Aorta (tissue), 5 donors: ENCODE measurements at regions not wholly inside any gene's neighbourhood (a gene's known extent, or its start where the extent isn't known, plus 50 kb on each side); places are given as distances from the start of the nearest gene placed in this dataset.

Experiments used
- ATAC-seq: fragments of 200-7000 bp; cut with Tn5 transposase; one replicate; pipeline ENCODE4 v1.9.1; 2022; ENCODE audit warnings: moderate library complexity; ENCODE audit not compliant: low FRiP score
- DNase-seq, 2 donors: peaks; one replicate each; pipeline ENCODE4 v3.0.0-alpha.2; 2020
- H3K27ac ChIP-seq, 2 donors: one replicate each; pipeline ENCODE4 v1.5.1; 2013; ENCODE audit warnings: low read length in 2 of 2, mild to moderate bottlenecking in 2 of 2, moderate library complexity in 2 of 2, control low read depth in 1 of 2, inconsistent platforms in 1 of 2, low read depth in 1 of 2
- H3K27me3 ChIP-seq, 2 donors: one replicate each; pipeline ENCODE4 v1.6.1; 2013; ENCODE audit warnings: control low read depth in 1 of 2, low read length in 1 of 2, mild to moderate bottlenecking in 1 of 2, moderate library complexity in 1 of 2; ENCODE audit not compliant: insufficient read depth in 2 of 2, control insufficient read depth in 1 of 2
- H3K36me3 ChIP-seq, 2 donors: one replicate each; pipeline ENCODE4 v1.6.1; 2013; ENCODE audit warnings: control low read depth in 1 of 2, low read length in 1 of 2, mild to moderate bottlenecking in 1 of 2; ENCODE audit not compliant: insufficient read depth in 2 of 2, control insufficient read depth in 1 of 2
- H3K4me1 ChIP-seq, 2 donors: one replicate each; pipeline ENCODE4 v1.6.1; 2013; ENCODE audit warnings: low read length in 2 of 2, control low read depth in 1 of 2, mild to moderate bottlenecking in 1 of 2, moderate library complexity in 1 of 2; ENCODE audit not compliant: insufficient read depth in 2 of 2, control insufficient read depth in 1 of 2
- H3K4me3 ChIP-seq, 2 donors: one replicate each; pipeline ENCODE4 v1.5.1; 2013; ENCODE audit warnings: low read length in 2 of 2, control low read depth in 1 of 2, mild to moderate bottlenecking in 1 of 2
- H3K9me3 ChIP-seq: one replicate; pipeline ENCODE4 v1.6.1; 2013; ENCODE audit warnings: mild to moderate bottlenecking, low read length; ENCODE audit not compliant: control insufficient read depth
- WGBS, 2 donors: extraction: QIAGEN DNeasy Blood & Tissue Kit; methylation state at CpG; one replicate each; pipeline ENCODE4 v1.1.7; 2013; 5-methylcytosine and 5-hydroxymethylcytosine counted together
- intact Hi-C, 2 donors: fragments of 100-400 bp; cut with DNase I; formaldehyde crosslinking; loops; one replicate each; pipeline versions ENCODE4 v1.14.2 to v1.15.0; 2022
- donor health status: healthy with polysubstance abuse.
- donor health status: Bipolar disorder and iron deficiency.
- donor health status: DM: no; HTN: no; CAD: no.
- donor health status: DM: no; HTN: no; CAD: no.
- donor health status: DM: yes; HTN: yes; CAD: no.

DNA sequence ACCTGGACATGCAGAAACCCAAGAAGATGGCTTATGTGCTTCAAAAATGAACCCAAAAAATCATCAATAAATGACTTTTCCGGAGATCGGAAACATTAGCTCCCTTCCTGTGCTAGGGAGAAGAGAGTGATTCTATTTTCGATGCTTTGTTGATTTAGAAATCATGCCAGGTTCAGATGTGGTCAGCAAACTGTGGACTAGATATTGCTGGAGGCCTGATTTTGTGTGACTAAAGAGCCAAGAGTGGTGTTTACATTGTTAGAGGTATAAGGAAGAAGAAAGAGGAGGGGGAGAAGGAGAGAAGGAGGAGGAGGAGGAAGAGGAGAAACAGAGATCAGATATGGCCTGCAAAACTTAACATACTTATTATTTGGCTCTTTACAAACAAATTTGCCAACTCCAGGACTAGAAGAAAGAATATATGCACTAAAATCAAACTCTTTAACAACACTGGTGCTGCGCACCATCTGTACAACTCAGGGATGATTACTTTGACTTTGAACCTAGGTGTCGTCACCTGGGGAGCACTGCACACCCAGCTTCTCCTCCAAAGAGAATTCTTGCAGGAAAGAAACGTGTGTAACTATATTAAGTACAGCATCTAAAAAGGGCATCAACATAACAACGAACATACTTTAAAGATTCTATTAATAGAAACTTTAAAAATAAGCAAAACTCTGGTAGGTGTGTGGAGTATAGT lies 664.9 kb upstream of the LCORL start:
- Histone ChIP-seq H3K36me3 (no peaks in the 10 kb centered on the region), H3K27me3 (no peaks in the 10 kb centered on the region), H3K4me1 (no peaks in the 10 kb centered on the region), H3K9me3 (no peaks in the 10 kb centered on the region), H3K4me3 (no peak overlapping the region), H3K27ac (no peak overlapping the region)
- intact Hi-C loops, result loop anchor here in 1 of 2 donors (5.0 kb wide), 1 partner anchor 1996 kb away; no protein-coding TSS in a partner anchor
- no peak for ATAC-seq
- WGBS, 2 donors, result 29 to 30% methylated on average over 7 of the region's 7 CpGs
- no peak for DNase-seq

DNA sequence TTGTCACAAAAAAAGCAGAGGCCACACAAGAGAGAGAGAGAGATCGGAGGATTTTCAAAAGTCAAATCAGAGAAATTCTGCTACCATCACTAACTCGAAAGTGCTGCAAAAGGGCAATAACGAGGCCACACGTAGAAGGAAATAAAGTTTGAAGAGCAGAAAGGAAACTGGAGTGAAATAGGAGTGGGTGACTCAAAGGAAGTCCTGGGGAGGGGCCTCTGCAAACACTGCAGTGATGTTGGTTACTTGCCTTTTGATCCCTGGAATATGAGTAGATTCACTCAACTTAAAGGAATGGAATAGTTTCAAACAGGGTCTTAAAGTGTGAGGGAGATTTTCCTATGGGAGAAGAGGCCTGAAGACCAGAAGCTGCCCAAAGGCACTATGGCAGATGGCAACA lies 663.4 kb upstream of the LCORL start:
- H3K27me3 ChIP-seq, result no peaks in the 10 kb centered on the region
- no peak for ATAC-seq
- no peaks in the 10 kb centered on the region for H3K36me3 ChIP-seq
- H3K4me3 ChIP-seq, result no peak overlapping the region
- H3K9me3 ChIP-seq, result no peaks in the 10 kb centered on the region
- H3K4me1 ChIP-seq, result no peaks in the 10 kb centered on the region
- intact Hi-C loops, result loop anchor here in 1 of 2 donors (5.0 kb wide), 1 partner anchor 1997 kb away; no protein-coding TSS in a partner anchor
- H3K27ac ChIP-seq, result no peak overlapping the region
- DNase-seq, result no peak
- WGBS, 2 donors, result 94 to 95% methylated on average over 4 of the region's 4 CpGs

DNA sequence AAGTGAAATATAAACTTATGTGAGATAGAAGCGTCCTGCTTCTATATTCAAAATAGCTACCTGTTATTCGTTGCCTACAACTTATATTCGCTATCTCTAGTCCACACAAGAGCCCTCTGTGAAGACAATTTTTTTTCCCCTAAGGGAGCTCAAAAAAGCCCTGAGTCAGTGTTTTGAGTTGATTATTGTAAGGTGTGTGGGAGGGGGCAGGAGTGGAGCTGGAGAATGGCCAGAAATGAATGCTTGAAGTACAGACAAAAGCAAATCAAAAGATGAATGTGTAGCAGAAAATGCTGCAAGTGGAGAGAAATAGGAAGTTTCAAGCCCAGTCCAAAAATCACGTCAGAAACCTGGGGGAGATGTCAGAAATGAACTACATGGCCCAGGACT lies 655.0 kb upstream of the LCORL start:
- DNase-seq, result no peak
- ATAC-seq, result no peak
- intact Hi-C loops, result no loop called here
- Histone ChIP-seq H3K36me3 (no peaks in the 10 kb centered on the region), H3K4me3 (no peak overlapping the region), H3K27me3 (no peaks in the 10 kb centered on the region), H3K27ac (no peak overlapping the region), H3K4me1 (no peaks in the 10 kb centered on the region), H3K9me3 (no peaks in the 10 kb centered on the region)
- WGBS, 2 donors, result 70 to 73% methylated on average over 4 of the region's 4 CpGs

DNA sequence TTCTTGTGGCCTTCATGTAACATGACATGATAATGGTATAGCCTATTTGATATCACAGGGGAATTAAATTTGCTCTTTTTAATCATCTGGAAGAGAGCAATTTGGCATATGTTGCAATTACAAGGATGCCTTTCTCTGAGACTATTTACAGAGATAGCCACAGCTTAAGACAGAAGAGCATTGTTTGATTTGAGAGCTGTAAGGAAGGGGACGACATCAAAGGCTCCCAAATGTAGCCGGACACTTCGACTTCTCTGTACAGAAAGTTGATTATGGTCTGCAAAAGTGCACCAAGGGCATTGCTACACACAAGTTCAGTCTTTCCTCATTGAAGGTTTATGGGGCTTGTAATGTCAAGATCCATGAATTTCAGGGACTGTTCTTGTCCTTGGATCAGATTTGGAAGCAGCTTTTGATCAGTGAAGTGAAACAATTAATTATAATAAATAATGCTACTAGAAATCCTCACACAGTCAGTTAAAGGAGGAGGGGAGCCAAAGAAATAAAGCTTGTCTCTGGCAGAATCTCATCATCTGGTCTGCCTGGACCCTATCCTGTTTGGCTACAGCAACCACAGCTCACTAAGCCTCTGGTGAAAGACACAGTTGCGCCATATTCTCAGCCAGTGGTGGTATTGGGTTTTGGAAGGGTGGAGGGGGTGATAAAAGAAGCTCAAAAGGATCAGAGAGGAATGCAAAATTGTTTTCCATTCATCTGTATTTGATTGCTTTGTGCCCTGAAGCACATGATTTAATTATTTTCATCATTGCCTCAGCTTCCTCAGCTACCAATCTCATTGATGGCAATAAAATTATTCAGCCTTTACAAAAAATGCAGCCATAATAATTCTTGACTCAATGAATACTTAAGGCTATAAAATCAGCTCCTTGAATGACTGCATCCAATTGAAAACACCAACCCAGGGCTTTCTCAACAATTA lies 654.3 kb upstream of the LCORL start:
- H3K4me1 ChIP-seq, result no peaks in the 10 kb centered on the region
- H3K4me3 ChIP-seq, result no peak overlapping the region
- H3K27ac ChIP-seq, result no peak overlapping the region
- no peaks in the 10 kb centered on the region for H3K9me3 ChIP-seq
- intact Hi-C loops, result no loop called here
- ATAC-seq (no peak), DNase-seq (no peak)
- no peaks in the 10 kb centered on the region for H3K36me3 ChIP-seq
- H3K27me3 ChIP-seq, result no peaks in the 10 kb centered on the region
- whole genome bisulfite sequencing, 2 donors, result 92 to 94% methylated on average over 4 of the region's 4 CpGs

DNA sequence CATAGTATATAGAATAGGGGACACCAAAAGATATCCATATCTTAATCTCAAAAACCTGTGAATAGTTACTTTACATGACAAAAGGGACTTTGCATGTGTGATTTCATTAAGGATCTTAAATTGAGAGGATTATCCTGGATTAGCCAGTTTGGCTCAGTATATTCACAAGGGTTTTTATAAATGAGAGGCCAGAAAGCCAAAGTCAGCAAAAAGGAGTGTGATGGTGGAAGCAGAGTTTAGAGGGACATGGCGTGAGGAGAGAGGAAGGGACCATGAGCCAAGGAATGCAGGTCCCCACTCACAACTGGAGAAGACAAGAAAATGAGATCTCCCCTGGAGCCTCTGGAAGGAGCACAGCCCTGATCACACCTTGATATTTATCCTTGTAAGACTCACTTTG lies 648.5 kb upstream of the LCORL start:
- 86 to 91% methylated on average over 1 of the region's 1 CpG for WGBS, 2 donors
- intact Hi-C loops, result no loop called here
- Histone ChIP-seq H3K4me1 (no peaks in the 10 kb centered on the region), H3K4me3 (no peak overlapping the region), H3K36me3 (no peaks in the 10 kb centered on the region), H3K27me3 (no peaks in the 10 kb centered on the region), H3K9me3 (no peaks in the 10 kb centered on the region), H3K27ac (no peak overlapping the region)
- no peak for DNase-seq
- no peak for ATAC-seq

DNA sequence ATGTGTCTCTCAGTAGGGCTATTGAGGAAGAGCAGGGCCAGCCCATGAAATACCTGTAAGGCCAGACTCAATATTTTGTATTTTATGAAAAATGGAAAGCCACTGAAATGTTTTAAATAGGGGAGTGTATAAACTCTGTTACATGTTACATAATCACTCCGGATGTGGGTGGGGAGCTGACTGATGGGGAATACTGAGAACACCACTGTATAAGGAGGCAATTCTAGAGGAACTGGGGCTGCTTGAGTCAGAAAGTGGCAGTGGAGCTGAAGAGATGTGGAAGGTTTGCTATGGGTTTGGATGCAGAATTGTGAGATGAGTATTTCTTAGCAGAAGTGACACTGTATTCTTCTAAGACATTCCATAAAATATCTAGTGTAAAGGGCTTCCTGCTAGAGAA lies 647.8 kb upstream of the LCORL start:
- DNase-seq (no peak), ATAC-seq (no peak)
- no peaks in the 10 kb centered on the region for H3K36me3 ChIP-seq
- H3K27ac ChIP-seq, result no peak overlapping the region
- intact Hi-C loops, result no loop called here
- no peaks in the 10 kb centered on the region for H3K9me3 ChIP-seq
- no peaks in the 10 kb centered on the region for H3K27me3 ChIP-seq
- WGBS, 2 donors, result 40 to 83% methylated on average over 1 of the region's 1 CpG
- no peak overlapping the region for H3K4me3 ChIP-seq
- no peaks in the 10 kb centered on the region for H3K4me1 ChIP-seq

DNA sequence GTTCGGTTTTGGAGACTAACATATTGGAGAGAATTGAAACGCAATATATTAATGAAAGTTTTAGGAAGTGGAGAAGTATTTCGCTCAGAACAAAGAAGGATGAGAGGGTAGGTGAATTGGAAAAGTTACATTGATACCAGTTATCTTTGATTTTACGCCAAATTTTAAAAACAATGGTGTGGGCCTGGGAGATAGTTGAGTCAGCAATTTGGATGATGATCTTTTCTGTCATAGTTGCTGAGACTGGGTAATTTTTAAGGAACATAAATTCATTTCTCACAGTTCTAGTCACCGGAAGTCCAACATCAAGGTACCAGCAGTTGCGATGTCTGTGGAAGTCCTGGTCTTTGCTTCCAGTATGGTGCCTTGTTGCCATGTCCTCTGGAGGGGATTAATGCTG lies 644.8 kb upstream of the LCORL start:
- Histone ChIP-seq H3K27me3 (no peaks in the 10 kb centered on the region), H3K36me3 (no peaks in the 10 kb centered on the region), H3K4me1 (no peaks in the 10 kb centered on the region), H3K9me3 (no peaks in the 10 kb centered on the region), H3K27ac (no peak overlapping the region), H3K4me3 (no peak overlapping the region)
- 96% methylated on average over 6 of the region's 6 CpGs for WGBS, 2 donors
- DNase-seq, result no peak
- no peak for ATAC-seq
- intact Hi-C loops, result no loop called here

DNA sequence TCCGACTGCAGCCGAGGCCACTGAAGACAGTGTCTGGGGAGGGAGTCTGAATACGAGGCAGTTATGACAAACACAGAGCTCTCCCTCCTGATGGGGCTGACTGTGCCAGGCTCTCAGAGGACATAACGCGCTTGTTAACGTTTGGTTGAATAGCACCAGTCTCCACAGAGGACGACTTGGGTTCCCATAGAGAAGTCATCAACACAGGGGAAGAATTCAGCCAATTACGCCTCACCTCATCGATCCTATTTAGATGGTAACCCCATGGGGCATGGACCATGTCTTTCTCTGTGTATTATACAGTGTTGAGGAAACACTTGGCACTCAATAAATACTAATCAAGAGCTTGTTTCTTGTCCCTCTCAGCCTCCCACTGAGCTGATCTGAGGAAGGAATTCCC lies 642.6 kb upstream of the LCORL start:
- Histone ChIP-seq H3K36me3 (no peaks in the 10 kb centered on the region), H3K4me1 (no peaks in the 10 kb centered on the region), H3K27ac (no peak overlapping the region), H3K9me3 (no peaks in the 10 kb centered on the region), H3K27me3 (no peaks in the 10 kb centered on the region), H3K4me3 (no peak overlapping the region)
- intact Hi-C loops, result no loop called here
- WGBS, 2 donors, result 89 to 94% methylated on average over 9 of the region's 9 CpGs
- DNase-seq (no peak), ATAC-seq (no peak)

DNA sequence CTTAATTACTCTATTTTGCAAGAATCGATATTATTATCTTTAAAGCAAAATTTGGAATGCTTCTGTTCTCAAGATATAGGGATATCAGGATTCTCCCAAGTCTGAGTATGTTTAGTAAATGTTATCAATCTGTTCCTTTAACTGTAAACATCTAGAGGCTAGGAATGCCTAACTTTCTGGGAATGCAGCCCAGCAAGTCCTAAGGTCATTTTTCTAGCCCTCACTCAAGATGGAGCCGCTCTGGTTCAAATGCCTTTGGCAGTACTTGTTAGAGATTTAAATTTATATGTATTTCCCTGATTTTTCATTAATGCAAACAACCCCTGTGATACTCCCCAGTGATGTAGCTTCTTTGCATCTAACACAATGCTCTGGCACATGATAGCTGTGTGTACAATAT lies 623.8 kb upstream of the LCORL start:
- ATAC-seq (no peak), DNase-seq (no peak)
- Histone ChIP-seq H3K4me3 (no peak overlapping the region), H3K4me1 (no peaks in the 10 kb centered on the region), H3K9me3 (no peaks in the 10 kb centered on the region), H3K36me3 (no peaks in the 10 kb centered on the region), H3K27ac (no peak overlapping the region), H3K27me3 (no peaks in the 10 kb centered on the region)
- WGBS, 2 donors, result 44 to 46% methylated on average over 2 of the region's 2 CpGs
- intact Hi-C loops, result no loop called here
